Adrenal gland (tissue), 9 donors: ENCODE measurements at regions not wholly inside any gene's neighbourhood (a gene's known extent, or its start where the extent isn't known, plus 50 kb on each side); places are given as distances from the start of the nearest gene placed in this dataset.

Experiments
- DNase-seq, 7 donors: peaks; one replicate each; pipeline ENCODE4 v3.0.0-alpha.2; 2019 to 2020
- H3K27ac ChIP-seq, 5 donors: fragments of 200-600 bp; sonication (generic) in 4 of 5; 1 replicate in 3 of 5; 2 replicates in 2 of 5; pipeline versions ENCODE4 v1.5.1 to v1.8.0; 2016 to 2020; ENCODE audit warnings: mild to moderate bottlenecking in 1 of 5
- H3K27me3 ChIP-seq: fragments of 200-600 bp; 2 replicates; pipeline ENCODE4 v1.8.0; 2021
- H3K36me3 ChIP-seq, 2 donors: fragments of 200-600 bp; replicated peaks in 1 of 2; 1 replicate in 1 of 2; 2 replicates in 1 of 2; pipeline versions ENCODE4 v1.5.1 to v1.8.0; 2018 to 2022
- H3K4me1 ChIP-seq, 2 donors: fragments of 200-600 bp; replicated peaks in 1 of 2; 1 replicate in 1 of 2; 2 replicates in 1 of 2; pipeline versions ENCODE4 v1.5.1 to v1.8.0; 2018 to 2021
- H3K4me3 ChIP-seq, 4 donors: fragments of 200-600 bp; sonication (generic) in 3 of 4; one replicate each; pipeline ENCODE4 v1.5.1; 2016 to 2018
- H3K9me3 ChIP-seq, 3 donors: fragments of 200-600 bp; sonication (generic) in 1 of 3; replicated peaks in 1 of 3; 1 replicate in 2 of 3; 2 replicates in 1 of 3; pipeline versions ENCODE4 v1.5.1 to v1.8.0; 2016 to 2021
- CTCF ChIP-seq, 6 experiments: fragments of 450-650 bp in 4 of 6; fragments of 200-600 bp in 2 of 6; sonication (generic) in 1 of 6; IDR thresholded peaks; 1 replicate in 5 of 6; 2 replicates in 1 of 6; pipeline versions ENCODE4 v1.5.1 to v1.8.0; 2016 to 2021; ENCODE audit warnings: antibody characterized with exemption in 6 of 6, mild to moderate bottlenecking in 2 of 6, moderate library complexity in 1 of 6
- POLR2A ChIP-seq, 2 donors: fragments of 450-650 bp; IDR thresholded peaks; one replicate each; pipeline ENCODE4 v1.6.1; 2017; ENCODE audit warnings: antibody characterized with exemption in 2 of 2, mild to moderate bottlenecking in 2 of 2, moderate library complexity in 1 of 2
- WGBS, 4 donors: extraction: QIAGEN DNeasy Blood & Tissue Kit in 2 of 4; methylation state at CpG; one replicate each; pipeline versions ENCODE4 v1.1.5 to v1.1.7; 2013 to 2017; 5-methylcytosine and 5-hydroxymethylcytosine counted together
- intact Hi-C, 2 donors: fragments of 100-400 bp; cut with DNase I; formaldehyde crosslinking; loops; one replicate each; pipeline versions ENCODE4 v1.14.1 to v1.15.0; 2022 to 2023
- donor health status: healthy with polysubstance abuse.
- donor health status: Bipolar disorder and iron deficiency.
- donor health status: DM: yes; HTN: yes; CAD: no.
- donor health status: DM: no; HTN: no; CAD: no.
- donor health status: DM: no; HTN: no; CAD: no.

GRCh38 chr12:108409481-108409880, 70.4 kb upstream of the CMKLR1 start:
- H3K4me1 ChIP-seq: no peaks in the 10 kb centered on the region
- DNase-seq: no peak
- H3K36me3 ChIP-seq: no peaks in the 10 kb centered on the region
- H3K27ac ChIP-seq: no peak overlapping the region
- no peak overlapping the region for H3K4me3 ChIP-seq
- no peaks in the 10 kb centered on the region for H3K9me3 ChIP-seq
- intact Hi-C loops: no loop called here
- TF ChIP-seq POLR2A (IDR thresholded peaks at IDR 0.05): no peak
- no peak for TF ChIP-seq CTCF (IDR thresholded peaks at IDR 0.05)
- peaks cover 3% of the 10 kb centered on the region for H3K27me3 ChIP-seq
- WGBS, 4 donors: 60 to 74% (median 65%) methylated on average over 3 of the region's 3 CpGs

DNA sequence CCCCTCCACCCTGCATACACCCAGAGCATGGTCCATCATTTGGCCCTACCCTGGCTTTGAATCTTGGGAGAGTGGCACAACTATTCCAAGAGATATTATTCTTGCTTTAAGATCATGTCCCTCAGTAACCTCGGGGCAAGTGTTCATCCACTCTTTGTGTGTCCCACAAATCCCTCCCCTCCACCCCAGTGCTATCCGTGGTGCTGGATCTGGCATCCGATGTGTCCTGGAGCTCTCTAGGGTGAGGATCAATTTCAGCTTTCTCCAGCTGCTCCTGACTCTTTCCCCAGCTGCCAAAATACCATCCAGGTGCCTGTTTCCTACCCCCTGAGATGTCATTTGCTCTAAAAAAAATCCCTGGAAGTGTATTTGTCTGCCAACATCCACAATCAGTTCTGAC, 64.8 kb upstream of the CMKLR1 start:
- H3K9me3 ChIP-seq: no peaks in the 10 kb centered on the region
- intact Hi-C loops: no loop called here
- WGBS, 4 donors: 21 to 29% (median 25%) methylated on average over 3 of the region's 3 CpGs
- H3K4me1 ChIP-seq: no peaks in the 10 kb centered on the region
- no peaks in the 10 kb centered on the region for H3K27me3 ChIP-seq
- H3K27ac ChIP-seq: no peak overlapping the region
- DNase-seq: no peak
- no peaks in the 10 kb centered on the region for H3K36me3 ChIP-seq
- no peak for TF ChIP-seq CTCF (IDR thresholded peaks at IDR 0.05)
- H3K4me3 ChIP-seq: no peak overlapping the region

DNA sequence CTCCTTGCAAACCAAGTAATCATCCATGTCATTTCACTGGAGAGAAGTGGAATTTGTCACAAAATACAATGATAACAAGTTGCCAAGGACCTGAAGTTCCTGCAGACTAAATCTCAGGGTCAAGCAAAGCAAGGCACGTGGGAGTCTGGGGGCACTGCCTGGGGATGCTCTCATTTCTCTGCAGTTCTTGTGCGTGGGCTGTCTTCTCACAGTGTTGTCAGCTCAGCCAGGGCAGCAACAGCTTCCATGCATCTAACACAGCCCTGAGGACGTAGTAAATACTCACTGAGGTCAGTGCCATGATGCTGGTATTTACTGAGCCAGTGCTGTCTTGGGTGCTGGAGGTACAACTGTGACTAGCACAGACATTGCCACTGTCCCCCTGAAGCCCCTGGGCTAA, 62.9 kb upstream of the CMKLR1 start:
- no peak overlapping the region for H3K27ac ChIP-seq
- no peak for DNase-seq
- no peaks in the 10 kb centered on the region for H3K9me3 ChIP-seq
- no peaks in the 10 kb centered on the region for H3K4me1 ChIP-seq
- H3K27me3 ChIP-seq: no peaks in the 10 kb centered on the region
- WGBS, 4 donors: 37 to 55% (median 44%) methylated on average over 3 of the region's 3 CpGs
- H3K4me3 ChIP-seq: no peak overlapping the region
- TF ChIP-seq POLR2A (IDR thresholded peaks at IDR 0.05) (no peak), CTCF (IDR thresholded peaks at IDR 0.05) (no peak)
- no peaks in the 10 kb centered on the region for H3K36me3 ChIP-seq
- intact Hi-C loops: no loop called here

- 38 to 71% (median 55%) methylated on average over 3 of the region's 3 CpGs for WGBS, 4 donors
These were observed 61.9 kb upstream of the CMKLR1 start for GRCh38 chr12:108400900-108401480.

More at GRCh38 chr12:108400900-108401480, 61.9 kb upstream of the CMKLR1 start:
- H3K4me3 ChIP-seq: no peak overlapping the region
- no peaks in the 10 kb centered on the region for H3K4me1 ChIP-seq
- no peaks in the 10 kb centered on the region for H3K36me3 ChIP-seq
- intact Hi-C loops: no loop called here
- TF ChIP-seq POLR2A (IDR thresholded peaks at IDR 0.05) (no peak), CTCF (IDR thresholded peaks at IDR 0.05) (no peak)
- no peaks in the 10 kb centered on the region for H3K9me3 ChIP-seq
- H3K27me3 ChIP-seq: no peaks in the 10 kb centered on the region
- no peak for DNase-seq
- H3K27ac ChIP-seq: no peak overlapping the region
